ENCODE measurements at regions not wholly inside any gene's neighbourhood (a gene's known extent, or its start where the extent isn't known, plus 50 kb on each side); places are given as distances from the start of the nearest gene placed in this dataset.

GRCh38 chr10:8336629-8337331, 282.3 kb downstream of the GATA3 start:
- no peak for TF ChIP-seq YY1 (IDR thresholded peaks at IDR 0.05; ENCODE audit: insufficient read depth, insufficient read length)
- no peak for TF ChIP-seq SUZ12 (IDR thresholded peaks at IDR 0.05; ENCODE audit: extremely low read depth, insufficient read depth, insufficient read length)
